WTC11 (cell line): ENCODE measurements at regions not wholly inside any gene's neighbourhood (a gene's known extent, or its start where the extent isn't known, plus 50 kb on each side); places are given as distances from the start of the nearest gene placed in this dataset.

Source experiments
- ATAC-seq: fragments of 200-7000 bp; cut with Tn5 transposase; 2 replicates; pipeline ENCODE4 v1.10.0; 2021; ENCODE audit warnings: mild to moderate bottlenecking, moderate library complexity
- CTCF ChIA-PET: fragments of 300-600 bp; sonication (Branson Sonifier 250); formaldehyde crosslinking; loops from one replicate; lab custom pipeline; 2021; ENCODE audit warnings: antibody characterized with exemption; lab: Charles Lee
- POLR2A ChIA-PET: fragments of 350-600 bp; sonication (Branson Sonifier 250); formaldehyde crosslinking; loops from one replicate; lab custom pipeline; 2021; ENCODE audit warnings: antibody characterized with exemption; lab: Charles Lee
- DNase-seq: peaks from one replicate; pipeline ENCODE4 v3.0.0; 2021; ENCODE audit warnings: low spot score
- H3K27ac Mint-ChIP-seq: 2 replicates; pipeline ENCODE4 v1.8.0; 2021; ENCODE audit warnings: mixed read lengths
- H3K27me3 Mint-ChIP-seq: 2 replicates; pipeline ENCODE4 v1.8.0; 2021; ENCODE audit warnings: low read depth, mild to moderate bottlenecking, moderate library complexity, mixed read lengths
- H3K36me3 Mint-ChIP-seq: 2 replicates; pipeline ENCODE4 v1.8.0; 2021; ENCODE audit warnings: mixed read lengths
- H3K4me1 Mint-ChIP-seq: 2 replicates; pipeline ENCODE4 v1.8.0; 2022; ENCODE audit warnings: mixed read lengths
- H3K4me3 Mint-ChIP-seq: 2 replicates; pipeline ENCODE4 v1.8.0; 2021; ENCODE audit warnings: mild to moderate bottlenecking, moderate library complexity, mixed read lengths
- H3K9me3 Mint-ChIP-seq: 2 replicates; pipeline ENCODE4 v1.8.0; 2021; ENCODE audit warnings: mixed read lengths
- CBFB ChIP-seq: sonication (generic); formaldehyde crosslinking; IDR thresholded peaks from 2 replicates; pipeline ENCODE4 v1.8.1; 2022; ENCODE audit warnings: mild to moderate bottlenecking, low read depth, missing genetic modification reagents
- CREM ChIP-seq: sonication (generic); formaldehyde crosslinking; IDR thresholded peaks from 2 replicates; pipeline ENCODE4 v1.8.1; 2022; ENCODE audit warnings: mild to moderate bottlenecking, missing genetic modification reagents, moderate library complexity
- EMX1 ChIP-seq: fragments of 250-450 bp; sonication (Bioruptor Pico); IDR thresholded peaks from 2 replicates; pipeline ENCODE4 v1.8.0; 2021; ENCODE audit warnings: mild to moderate bottlenecking
- HMGA2 ChIP-seq: fragments of 250-450 bp; sonication (Bioruptor Pico); IDR thresholded peaks from 2 replicates; pipeline ENCODE4 v1.4.0; 2021; ENCODE audit warnings: mild to moderate bottlenecking, moderate library complexity
- IRF2 ChIP-seq: sonication (generic); formaldehyde crosslinking; IDR thresholded peaks from 2 replicates; pipeline ENCODE4 v1.8.0; 2022; ENCODE audit warnings: low read depth, missing genetic modification reagents, borderline replicate concordance
- KAT7 ChIP-seq: sonication (generic); formaldehyde crosslinking; IDR thresholded peaks from 2 replicates; pipeline ENCODE4 v1.8.1; 2023; ENCODE audit warnings: missing genetic modification reagents, mild to moderate bottlenecking, borderline replicate concordance
- MXD4 ChIP-seq: fragments of 250-450 bp; sonication (Bioruptor Pico); IDR thresholded peaks from 2 replicates; pipeline ENCODE4 v1.8.0; 2021; ENCODE audit warnings: mild to moderate bottlenecking, moderate library complexity, borderline replicate concordance
- NFE2L1 ChIP-seq: sonication (generic); formaldehyde crosslinking; IDR thresholded peaks from 2 replicates; pipeline ENCODE4 v1.8.1; 2023; ENCODE audit warnings: missing genetic modification reagents
- NFYB ChIP-seq: sonication (generic); formaldehyde crosslinking; conservative IDR thresholded peaks from 2 replicates; pipeline ENCODE4 v1.8.0; 2022; ENCODE audit warnings: low read depth, missing genetic modification reagents
- RORB ChIP-seq: fragments of 250-450 bp; sonication (Bioruptor Pico); IDR thresholded peaks from 2 replicates; pipeline ENCODE4 v1.9.0; 2021; ENCODE audit warnings: mild to moderate bottlenecking
- TP53 ChIP-seq: sonication (generic); formaldehyde crosslinking; IDR thresholded peaks from 2 replicates; pipeline ENCODE4 v1.8.1; 2023; ENCODE audit warnings: mild to moderate bottlenecking, missing genetic modification reagents
- ZNF138 ChIP-seq: sonication (generic); formaldehyde crosslinking; conservative IDR thresholded peaks from 2 replicates; pipeline ENCODE4 v1.8.1; 2022; ENCODE audit warnings: mild to moderate bottlenecking, moderate library complexity, missing genetic modification reagents
- ZNF219 ChIP-seq: sonication (generic); formaldehyde crosslinking; IDR thresholded peaks from 2 replicates; pipeline ENCODE4 v1.8.0; 2023; ENCODE audit warnings: missing genetic modification reagents, mild to moderate bottlenecking, borderline replicate concordance
- ZNF263 ChIP-seq: sonication (generic); formaldehyde crosslinking; IDR thresholded peaks from 2 replicates; pipeline ENCODE4 v1.8.1; 2022; ENCODE audit warnings: low read depth, mild to moderate bottlenecking, moderate library complexity, missing genetic modification reagents
- TF ChIP-seq, protein P1 (sequence below): sonication (generic); formaldehyde crosslinking; conservative IDR thresholded peaks from 2 replicates; pipeline ENCODE4 v1.8.1; 2023; ENCODE audit warnings: mild to moderate bottlenecking, low read depth, missing genetic modification reagents, moderate library complexity
- TF ChIP-seq, protein P2 (sequence below): sonication (generic); formaldehyde crosslinking; IDR thresholded peaks from 2 replicates; pipeline ENCODE4 v1.8.1; 2022; ENCODE audit warnings: low read depth, mild to moderate bottlenecking, moderate library complexity, missing genetic modification reagents, borderline replicate concordance
- TF ChIP-seq, protein P3 (sequence below): sonication (generic); formaldehyde crosslinking; IDR thresholded peaks from 2 replicates; pipeline ENCODE4 v1.8.1; 2023; ENCODE audit warnings: mild to moderate bottlenecking, missing genetic modification reagents, moderate library complexity
- TF ChIP-seq, protein P4 (sequence below): fragments of 200-600 bp; IDR thresholded peaks from 2 replicates; pipeline ENCODE4 v1.8.0; 2022; ENCODE audit warnings: antibody characterized with exemption
- TF ChIP-seq, protein P5 (sequence below): sonication (generic); formaldehyde crosslinking; IDR thresholded peaks from 2 replicates; pipeline ENCODE4 v1.8.1; 2023; ENCODE audit warnings: mild to moderate bottlenecking, missing genetic modification reagents
- TF ChIP-seq, protein P6 (sequence below): sonication (generic); formaldehyde crosslinking; IDR thresholded peaks from 2 replicates; pipeline ENCODE4 v1.8.0; 2022; ENCODE audit warnings: mild to moderate bottlenecking, missing genetic modification reagents
- TF ChIP-seq, protein P7 (sequence below): sonication (generic); formaldehyde crosslinking; IDR thresholded peaks from 2 replicates; pipeline ENCODE4 v1.8.1; 2022; ENCODE audit warnings: mild to moderate bottlenecking, missing genetic modification reagents, moderate library complexity, borderline replicate concordance

DNA sequence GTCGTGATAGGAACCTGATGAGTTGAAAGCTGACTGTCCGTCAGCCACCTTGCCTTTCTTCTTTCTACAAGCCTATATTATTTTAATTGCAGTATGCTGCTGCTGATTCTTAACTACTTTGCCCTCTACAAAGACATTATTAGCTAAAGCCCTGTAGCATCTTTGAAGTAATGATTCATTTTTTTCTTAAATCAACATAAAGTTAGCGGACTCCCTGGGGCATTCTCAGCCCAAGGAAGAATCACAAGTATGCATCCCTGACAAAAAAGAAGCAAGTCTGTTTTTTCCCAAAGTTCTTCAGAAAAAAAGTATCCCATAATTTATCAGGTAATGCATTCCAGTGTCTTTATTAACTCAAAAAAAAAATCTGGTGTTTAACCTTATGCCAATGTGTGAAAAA, 69.5 kb upstream of the TAS2R1 start (continued):
- TF ChIP-seq, protein P1, sequence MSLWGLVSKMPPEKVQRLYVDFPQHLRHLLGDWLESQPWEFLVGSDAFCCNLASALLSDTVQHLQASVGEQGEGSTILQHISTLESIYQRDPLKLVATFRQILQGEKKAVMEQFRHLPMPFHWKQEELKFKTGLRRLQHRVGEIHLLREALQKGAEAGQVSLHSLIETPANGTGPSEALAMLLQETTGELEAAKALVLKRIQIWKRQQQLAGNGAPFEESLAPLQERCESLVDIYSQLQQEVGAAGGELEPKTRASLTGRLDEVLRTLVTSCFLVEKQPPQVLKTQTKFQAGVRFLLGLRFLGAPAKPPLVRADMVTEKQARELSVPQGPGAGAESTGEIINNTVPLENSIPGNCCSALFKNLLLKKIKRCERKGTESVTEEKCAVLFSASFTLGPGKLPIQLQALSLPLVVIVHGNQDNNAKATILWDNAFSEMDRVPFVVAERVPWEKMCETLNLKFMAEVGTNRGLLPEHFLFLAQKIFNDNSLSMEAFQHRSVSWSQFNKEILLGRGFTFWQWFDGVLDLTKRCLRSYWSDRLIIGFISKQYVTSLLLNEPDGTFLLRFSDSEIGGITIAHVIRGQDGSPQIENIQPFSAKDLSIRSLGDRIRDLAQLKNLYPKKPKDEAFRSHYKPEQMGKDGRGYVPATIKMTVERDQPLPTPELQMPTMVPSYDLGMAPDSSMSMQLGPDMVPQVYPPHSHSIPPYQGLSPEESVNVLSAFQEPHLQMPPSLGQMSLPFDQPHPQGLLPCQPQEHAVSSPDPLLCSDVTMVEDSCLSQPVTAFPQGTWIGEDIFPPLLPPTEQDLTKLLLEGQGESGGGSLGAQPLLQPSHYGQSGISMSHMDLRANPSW (CRISPR knock-in tag) = no peak
- TF ChIP-seq ZNF219 (CRISPR knock-in tag) (no peak), ZNF138 (no peak), CREM (no peak), IRF2 (CRISPR knock-in tag) (no peak), NFE2L1 (CRISPR knock-in tag) (no peak)
- TF ChIP-seq, protein P2, sequence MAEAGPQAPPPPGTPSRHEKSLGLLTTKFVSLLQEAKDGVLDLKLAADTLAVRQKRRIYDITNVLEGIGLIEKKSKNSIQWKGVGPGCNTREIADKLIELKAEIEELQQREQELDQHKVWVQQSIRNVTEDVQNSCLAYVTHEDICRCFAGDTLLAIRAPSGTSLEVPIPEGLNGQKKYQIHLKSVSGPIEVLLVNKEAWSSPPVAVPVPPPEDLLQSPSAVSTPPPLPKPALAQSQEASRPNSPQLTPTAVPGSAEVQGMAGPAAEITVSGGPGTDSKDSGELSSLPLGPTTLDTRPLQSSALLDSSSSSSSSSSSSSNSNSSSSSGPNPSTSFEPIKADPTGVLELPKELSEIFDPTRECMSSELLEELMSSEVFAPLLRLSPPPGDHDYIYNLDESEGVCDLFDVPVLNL (CRISPR knock-in tag) = no peak

DNA sequence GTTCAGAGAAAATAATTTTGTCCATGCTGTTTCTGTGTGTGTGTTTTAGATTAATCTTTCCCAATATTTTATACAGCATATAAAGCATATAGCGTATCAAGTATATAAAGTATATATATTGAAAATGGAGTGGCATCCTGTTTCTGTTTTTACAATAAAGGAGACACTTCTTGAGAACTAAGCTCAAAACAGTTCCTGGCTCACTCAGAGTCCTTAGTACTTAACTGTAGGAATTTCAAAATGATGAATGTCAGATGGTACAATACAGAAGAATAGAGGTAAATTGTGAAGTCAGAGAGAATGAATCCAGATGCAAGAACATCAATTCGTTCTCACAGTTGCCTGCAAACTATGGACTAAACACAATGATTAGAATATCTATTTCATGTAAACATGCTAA, 68.7 kb upstream of the TAS2R1 start:
- H3K4me1 Mint-ChIP-seq = peaks cover 3% of the 10 kb centered on the region; the same call in 1 of the 2 replicates
- no peak overlapping the region for H3K27ac Mint-ChIP-seq
- H3K27me3 Mint-ChIP-seq = no peaks in the 10 kb centered on the region
- ChIA-PET CTCF (no interaction called here), POLR2A (no interaction called here)
- TF ChIP-seq ZNF263 (CRISPR knock-in tag) (no peak), CBFB (CRISPR knock-in tag) (no peak), MXD4 (no peak), KAT7 (no peak), RORB (CRISPR knock-in tag) (no peak), IRF2 (CRISPR knock-in tag) (no peak), CREM (no peak), NFYB (CRISPR knock-in tag) (no peak), HMGA2 (CRISPR knock-in tag) (no peak), EMX1 (CRISPR knock-in tag) (no peak), TP53 (CRISPR knock-in tag) (no peak)
- TF ChIP-seq, protein P3, sequence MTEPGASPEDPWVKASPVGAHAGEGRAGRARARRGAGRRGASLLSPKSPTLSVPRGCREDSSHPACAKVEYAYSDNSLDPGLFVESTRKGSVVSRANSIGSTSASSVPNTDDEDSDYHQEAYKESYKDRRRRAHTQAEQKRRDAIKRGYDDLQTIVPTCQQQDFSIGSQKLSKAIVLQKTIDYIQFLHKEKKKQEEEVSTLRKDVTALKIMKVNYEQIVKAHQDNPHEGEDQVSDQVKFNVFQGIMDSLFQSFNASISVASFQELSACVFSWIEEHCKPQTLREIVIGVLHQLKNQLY (CRISPR knock-in tag) = no peak
- TF ChIP-seq, protein P4, sequence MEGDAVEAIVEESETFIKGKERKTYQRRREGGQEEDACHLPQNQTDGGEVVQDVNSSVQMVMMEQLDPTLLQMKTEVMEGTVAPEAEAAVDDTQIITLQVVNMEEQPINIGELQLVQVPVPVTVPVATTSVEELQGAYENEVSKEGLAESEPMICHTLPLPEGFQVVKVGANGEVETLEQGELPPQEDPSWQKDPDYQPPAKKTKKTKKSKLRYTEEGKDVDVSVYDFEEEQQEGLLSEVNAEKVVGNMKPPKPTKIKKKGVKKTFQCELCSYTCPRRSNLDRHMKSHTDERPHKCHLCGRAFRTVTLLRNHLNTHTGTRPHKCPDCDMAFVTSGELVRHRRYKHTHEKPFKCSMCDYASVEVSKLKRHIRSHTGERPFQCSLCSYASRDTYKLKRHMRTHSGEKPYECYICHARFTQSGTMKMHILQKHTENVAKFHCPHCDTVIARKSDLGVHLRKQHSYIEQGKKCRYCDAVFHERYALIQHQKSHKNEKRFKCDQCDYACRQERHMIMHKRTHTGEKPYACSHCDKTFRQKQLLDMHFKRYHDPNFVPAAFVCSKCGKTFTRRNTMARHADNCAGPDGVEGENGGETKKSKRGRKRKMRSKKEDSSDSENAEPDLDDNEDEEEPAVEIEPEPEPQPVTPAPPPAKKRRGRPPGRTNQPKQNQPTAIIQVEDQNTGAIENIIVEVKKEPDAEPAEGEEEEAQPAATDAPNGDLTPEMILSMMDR = no peak
- TF ChIP-seq, protein P5, sequence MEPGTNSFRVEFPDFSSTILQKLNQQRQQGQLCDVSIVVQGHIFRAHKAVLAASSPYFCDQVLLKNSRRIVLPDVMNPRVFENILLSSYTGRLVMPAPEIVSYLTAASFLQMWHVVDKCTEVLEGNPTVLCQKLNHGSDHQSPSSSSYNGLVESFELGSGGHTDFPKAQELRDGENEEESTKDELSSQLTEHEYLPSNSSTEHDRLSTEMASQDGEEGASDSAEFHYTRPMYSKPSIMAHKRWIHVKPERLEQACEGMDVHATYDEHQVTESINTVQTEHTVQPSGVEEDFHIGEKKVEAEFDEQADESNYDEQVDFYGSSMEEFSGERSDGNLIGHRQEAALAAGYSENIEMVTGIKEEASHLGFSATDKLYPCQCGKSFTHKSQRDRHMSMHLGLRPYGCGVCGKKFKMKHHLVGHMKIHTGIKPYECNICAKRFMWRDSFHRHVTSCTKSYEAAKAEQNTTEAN (CRISPR knock-in tag) = no peak
- TF ChIP-seq, protein P6, sequence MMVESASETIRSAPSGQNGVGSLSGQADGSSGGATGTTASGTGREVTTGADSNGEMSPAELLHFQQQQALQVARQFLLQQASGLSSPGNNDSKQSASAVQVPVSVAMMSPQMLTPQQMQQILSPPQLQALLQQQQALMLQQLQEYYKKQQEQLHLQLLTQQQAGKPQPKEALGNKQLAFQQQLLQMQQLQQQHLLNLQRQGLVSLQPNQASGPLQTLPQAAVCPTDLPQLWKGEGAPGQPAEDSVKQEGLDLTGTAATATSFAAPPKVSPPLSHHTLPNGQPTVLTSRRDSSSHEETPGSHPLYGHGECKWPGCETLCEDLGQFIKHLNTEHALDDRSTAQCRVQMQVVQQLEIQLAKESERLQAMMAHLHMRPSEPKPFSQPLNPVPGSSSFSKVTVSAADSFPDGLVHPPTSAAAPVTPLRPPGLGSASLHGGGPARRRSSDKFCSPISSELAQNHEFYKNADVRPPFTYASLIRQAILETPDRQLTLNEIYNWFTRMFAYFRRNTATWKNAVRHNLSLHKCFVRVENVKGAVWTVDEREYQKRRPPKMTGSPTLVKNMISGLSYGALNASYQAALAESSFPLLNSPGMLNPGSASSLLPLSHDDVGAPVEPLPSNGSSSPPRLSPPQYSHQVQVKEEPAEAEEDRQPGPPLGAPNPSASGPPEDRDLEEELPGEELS = no peak
- TF ChIP-seq, protein P7, sequence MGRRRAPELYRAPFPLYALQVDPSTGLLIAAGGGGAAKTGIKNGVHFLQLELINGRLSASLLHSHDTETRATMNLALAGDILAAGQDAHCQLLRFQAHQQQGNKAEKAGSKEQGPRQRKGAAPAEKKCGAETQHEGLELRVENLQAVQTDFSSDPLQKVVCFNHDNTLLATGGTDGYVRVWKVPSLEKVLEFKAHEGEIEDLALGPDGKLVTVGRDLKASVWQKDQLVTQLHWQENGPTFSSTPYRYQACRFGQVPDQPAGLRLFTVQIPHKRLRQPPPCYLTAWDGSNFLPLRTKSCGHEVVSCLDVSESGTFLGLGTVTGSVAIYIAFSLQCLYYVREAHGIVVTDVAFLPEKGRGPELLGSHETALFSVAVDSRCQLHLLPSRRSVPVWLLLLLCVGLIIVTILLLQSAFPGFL (CRISPR knock-in tag) = no peak
- ATAC-seq (no peak), DNase-seq (no peak)
- H3K36me3 Mint-ChIP-seq = no peaks in the 10 kb centered on the region
- no peaks in the 10 kb centered on the region for H3K9me3 Mint-ChIP-seq
- H3K4me3 Mint-ChIP-seq = no peak overlapping the region
